ENCODE measurements at regions not wholly inside any gene's neighbourhood (a gene's known extent, or its start where the extent isn't known, plus 50 kb on each side); places are given as distances from the start of the nearest gene placed in this dataset.

DNA sequence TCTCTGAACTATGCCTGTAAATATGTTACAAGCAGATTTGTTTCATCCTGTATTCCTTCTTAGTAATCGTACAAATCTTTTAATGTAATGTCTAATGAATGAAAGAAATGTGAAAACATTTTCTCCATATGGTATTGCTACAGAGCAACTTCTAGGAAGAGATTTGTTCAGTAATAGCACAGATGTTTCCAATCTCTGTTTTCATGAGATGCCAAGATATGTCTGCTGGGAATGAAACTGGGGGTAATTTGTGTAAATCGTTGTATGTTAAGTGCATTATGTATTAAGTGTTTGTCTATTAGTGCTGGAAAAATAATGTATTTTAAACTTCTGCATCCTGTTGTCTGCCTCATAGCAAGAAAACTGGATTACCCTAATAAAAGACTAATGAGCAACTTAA, 722.2 kb upstream of the EYS start:
- ATAC-seq (ENCODE audit: poor library complexity) (no peak), DNase-seq (no peak)
- Mint-ChIP-seq H3K9me3 (peaks cover 17% of the 10 kb centered on the region), H3K4me1 (ENCODE audit: low read depth) (no peaks in the 10 kb centered on the region), H3K27ac (no peak overlapping the region), H3K4me3 (no peak overlapping the region), H3K36me3 (ENCODE audit: low read depth) (no peaks in the 10 kb centered on the region), H3K27me3 (no peaks in the 10 kb centered on the region)
- Histone ChIP-seq H3K4me1 (ENCODE audit: insufficient read depth, low read length) (no peaks in the 10 kb centered on the region), H3K27ac (ENCODE audit: low read depth in 1 of 2, low read length in 2 of 2) (no peak overlapping the region), H3K36me3 (ENCODE audit: insufficient read depth, low read length) (no peaks in the 10 kb centered on the region), H3K4me3 (ENCODE audit: low read length) (no peak overlapping the region), H3K27me3 (ENCODE audit: control insufficient read depth in 1 of 2, insufficient read depth in 2 of 2, low read length in 2 of 2) (no peaks in the 10 kb centered on the region), H3K9me3 (ENCODE audit: control insufficient read depth in 1 of 2, insufficient read depth in 1 of 2, low read length in 2 of 2) (no peaks in the 10 kb centered on the region)
- intact Hi-C loops (cut with DNase I, micrococcal nuclease), result no loop called here
- TF ChIP-seq, protein P1, sequence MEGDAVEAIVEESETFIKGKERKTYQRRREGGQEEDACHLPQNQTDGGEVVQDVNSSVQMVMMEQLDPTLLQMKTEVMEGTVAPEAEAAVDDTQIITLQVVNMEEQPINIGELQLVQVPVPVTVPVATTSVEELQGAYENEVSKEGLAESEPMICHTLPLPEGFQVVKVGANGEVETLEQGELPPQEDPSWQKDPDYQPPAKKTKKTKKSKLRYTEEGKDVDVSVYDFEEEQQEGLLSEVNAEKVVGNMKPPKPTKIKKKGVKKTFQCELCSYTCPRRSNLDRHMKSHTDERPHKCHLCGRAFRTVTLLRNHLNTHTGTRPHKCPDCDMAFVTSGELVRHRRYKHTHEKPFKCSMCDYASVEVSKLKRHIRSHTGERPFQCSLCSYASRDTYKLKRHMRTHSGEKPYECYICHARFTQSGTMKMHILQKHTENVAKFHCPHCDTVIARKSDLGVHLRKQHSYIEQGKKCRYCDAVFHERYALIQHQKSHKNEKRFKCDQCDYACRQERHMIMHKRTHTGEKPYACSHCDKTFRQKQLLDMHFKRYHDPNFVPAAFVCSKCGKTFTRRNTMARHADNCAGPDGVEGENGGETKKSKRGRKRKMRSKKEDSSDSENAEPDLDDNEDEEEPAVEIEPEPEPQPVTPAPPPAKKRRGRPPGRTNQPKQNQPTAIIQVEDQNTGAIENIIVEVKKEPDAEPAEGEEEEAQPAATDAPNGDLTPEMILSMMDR (IDR thresholded peaks at IDR 0.05), result no peak
- ChIA-PET CTCF (no interaction called here), POLR2A (no interaction called here)

GRCh38 chr6:66423047-66423446, 716.0 kb upstream of the EYS start:
- Histone ChIP-seq H3K4me1 (ENCODE audit: insufficient read depth, low read length) (no peaks in the 10 kb centered on the region), H3K27ac (ENCODE audit: low read depth in 1 of 2, low read length in 2 of 2) (no peak overlapping the region), H3K36me3 (ENCODE audit: insufficient read depth, low read length) (no peaks in the 10 kb centered on the region), H3K4me3 (ENCODE audit: low read length) (no peak overlapping the region), H3K9me3 (ENCODE audit: control insufficient read depth in 1 of 2, insufficient read depth in 1 of 2, low read length in 2 of 2) (peaks cover 0 to 4% of the 10 kb centered on the region in 2 experiments), H3K27me3 (ENCODE audit: control insufficient read depth in 1 of 2, insufficient read depth in 2 of 2, low read length in 2 of 2) (no peaks in the 10 kb centered on the region)
- Mint-ChIP-seq H3K4me3 (no peak overlapping the region), H3K4me1 (ENCODE audit: low read depth) (no peaks in the 10 kb centered on the region), H3K36me3 (ENCODE audit: low read depth) (no peaks in the 10 kb centered on the region), H3K27ac (no peak overlapping the region), H3K9me3 (peaks cover 2% of the 10 kb centered on the region), H3K27me3 (no peaks in the 10 kb centered on the region)
- ChIA-PET CTCF (no interaction called here), POLR2A (no interaction called here)
- ATAC-seq (ENCODE audit: poor library complexity) (no peak), DNase-seq (no peak)
- TF ChIP-seq, protein P1 (IDR thresholded peaks at IDR 0.05), result no peak
- intact Hi-C loops (cut with DNase I, micrococcal nuclease), result no loop called here

- Mint-ChIP-seq H3K27ac (no peak overlapping the region), H3K36me3 (ENCODE audit: low read depth) (no peaks in the 10 kb centered on the region), H3K9me3 (peaks cover 9% of the 10 kb centered on the region), H3K4me1 (ENCODE audit: low read depth) (no peaks in the 10 kb centered on the region), H3K4me3 (no peak overlapping the region), H3K27me3 (no peaks in the 10 kb centered on the region)
- ChIA-PET POLR2A (no interaction called here), CTCF (no interaction called here)
- ATAC-seq (ENCODE audit: poor library complexity) (no peak), DNase-seq (no peak)
- TF ChIP-seq, protein P1 (IDR thresholded peaks at IDR 0.05), result no peak
- Histone ChIP-seq H3K36me3 (ENCODE audit: insufficient read depth, low read length) (no peaks in the 10 kb centered on the region), H3K9me3 (ENCODE audit: control insufficient read depth in 1 of 2, insufficient read depth in 1 of 2, low read length in 2 of 2) (peaks cover 0 to 4% of the 10 kb centered on the region in 2 experiments), H3K27me3 (ENCODE audit: control insufficient read depth in 1 of 2, insufficient read depth in 2 of 2, low read length in 2 of 2) (no peaks in the 10 kb centered on the region), H3K4me1 (ENCODE audit: insufficient read depth, low read length) (no peaks in the 10 kb centered on the region), H3K27ac (ENCODE audit: low read depth in 1 of 2, low read length in 2 of 2) (no peak overlapping the region), H3K4me3 (ENCODE audit: low read length) (no peak overlapping the region)
- intact Hi-C loops (cut with DNase I, micrococcal nuclease), result no loop called here
Observed at GRCh38 chr6:66421570-66421969, 714.5 kb upstream of the EYS start.
